ENCODE measurements at regions not wholly inside any gene's neighbourhood (a gene's known extent, or its start where the extent isn't known, plus 50 kb on each side); places are given as distances from the start of the nearest gene placed in this dataset.

- no peak for DNase-seq (ENCODE audit: low read depth)
Measured at GRCh38 chr16:79788949-79789348, 188.4 kb upstream of the MAF start.

- DNase-seq (ENCODE audit: low read depth) = no peak
Measured at GRCh38 chr16:79786389-79786788, 185.9 kb upstream of the MAF start.

GRCh38 chr16:79784007-79784406 is 183.5 kb upstream of the MAF start:
- no peak for DNase-seq (ENCODE audit: low read depth)

GRCh38 chr16:79777679-79778078 is 177.1 kb upstream of the MAF start:
- DNase-seq (ENCODE audit: low read depth) = no peak

- DNase-seq (ENCODE audit: low read depth) = no peak
Measured at GRCh38 chr16:79776243-79776847, 175.8 kb upstream of the MAF start.

- DNase-seq (ENCODE audit: low read depth) = no peak
Measured at GRCh38 chr16:79772784-79773183, 172.2 kb upstream of the MAF start.

GRCh38 chr16:79772048-79772447 is 171.5 kb upstream of the MAF start:
- DNase-seq (ENCODE audit: low read depth) = no peak

GRCh38 chr16:79770244-79771064 is 169.9 kb upstream of the MAF start:
- peak; percentile 64 for DNase-seq (ENCODE audit: low read depth)

GRCh38 chr16:79769928-79770243 is 169.3 kb upstream of the MAF start:
- no peak for DNase-seq (ENCODE audit: low read depth)

- no peak for DNase-seq (ENCODE audit: low read depth)
Measured at GRCh38 chr16:79769270-79769927, 168.9 kb upstream of the MAF start.

- DNase-seq (ENCODE audit: low read depth) = no peak
Measured at GRCh38 chr16:79768276-79768970, 167.9 kb upstream of the MAF start.

GRCh38 chr16:79767421-79768275 is 167.1 kb upstream of the MAF start:
- DNase-seq (ENCODE audit: low read depth) = no peak

GRCh38 chr16:79765901-79766394 is 165.4 kb upstream of the MAF start:
- DNase-seq (ENCODE audit: low read depth) = no peak

GRCh38 chr16:79765431-79765830 is 164.9 kb upstream of the MAF start:
- DNase-seq (ENCODE audit: low read depth) = no peak

- no peak for DNase-seq (ENCODE audit: low read depth)
Measured at GRCh38 chr16:79764415-79765110, 164.0 kb upstream of the MAF start.

GRCh38 chr16:79762217-79762616 is 161.7 kb upstream of the MAF start:
- DNase-seq (ENCODE audit: low read depth) = no peak

GRCh38 chr16:79758615-79759346 is 158.2 kb upstream of the MAF start:
- no peak for DNase-seq (ENCODE audit: low read depth)

- DNase-seq (ENCODE audit: low read depth) = no peak
Measured at GRCh38 chr16:79757968-79758367, 157.4 kb upstream of the MAF start.

GRCh38 chr16:79757163-79757562 is 156.6 kb upstream of the MAF start:
- no peak for DNase-seq (ENCODE audit: low read depth)

- DNase-seq (ENCODE audit: low read depth) = no peak
Measured at GRCh38 chr16:79756571-79756970, 156.0 kb upstream of the MAF start.

All from activated T-helper 9 cell treated with anti-CD3 and anti-CD28 coated beads, Interleukin-2, amount 50 U/mL, for 16 hours (primary cell).